Midbrain (tissue), 1 donor: ENCODE measurements at regions not wholly inside any gene's neighbourhood (a gene's known extent, or its start where the extent isn't known, plus 50 kb on each side); places are given as distances from the start of the nearest gene placed in this dataset.

Source experiments
- DNase-seq: peaks from one replicate; lab custom pipeline; 2025; lab: John Stamatoyannopoulos, UW

DNA sequence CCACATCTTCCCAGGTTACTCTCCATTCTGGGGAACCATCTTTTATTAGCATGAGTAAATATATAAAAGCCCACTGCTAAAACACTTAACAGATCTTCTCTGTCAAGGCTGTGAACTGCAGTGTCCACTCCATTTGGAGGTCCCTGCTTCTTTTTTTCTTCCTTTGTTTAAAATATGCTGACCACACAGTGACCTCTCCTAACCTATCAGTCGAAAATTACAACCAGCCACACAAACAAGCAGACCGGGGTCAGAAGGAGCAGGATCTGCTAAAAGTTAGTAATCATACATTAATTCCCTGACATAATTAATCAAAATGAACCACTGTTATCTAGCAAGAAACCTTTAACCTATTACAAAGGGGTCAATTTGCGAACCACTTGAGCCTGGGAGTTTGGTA, 427.9 kb upstream of the NR2F2 start:
- DNase-seq: no peak

DNA sequence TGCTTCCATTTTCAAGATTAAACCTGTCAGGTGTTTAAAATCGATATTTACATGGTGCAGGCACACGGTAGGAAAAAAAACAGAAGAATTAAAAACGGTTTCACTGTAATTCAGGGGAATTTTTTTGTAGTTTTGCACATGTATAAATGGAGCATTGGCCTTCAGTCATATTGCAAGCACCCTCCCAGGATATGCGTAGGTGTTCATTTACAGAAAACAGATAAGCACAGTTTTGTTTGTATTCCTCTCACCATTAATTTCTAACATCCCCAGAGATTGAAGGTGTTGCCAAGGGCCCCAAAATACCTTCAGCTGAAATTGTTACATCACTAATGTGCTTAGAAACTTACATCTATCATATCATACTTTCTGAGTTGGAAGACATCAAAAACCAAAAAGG, 427.1 kb upstream of the NR2F2 start:
- DNase-seq: no peak

DNA sequence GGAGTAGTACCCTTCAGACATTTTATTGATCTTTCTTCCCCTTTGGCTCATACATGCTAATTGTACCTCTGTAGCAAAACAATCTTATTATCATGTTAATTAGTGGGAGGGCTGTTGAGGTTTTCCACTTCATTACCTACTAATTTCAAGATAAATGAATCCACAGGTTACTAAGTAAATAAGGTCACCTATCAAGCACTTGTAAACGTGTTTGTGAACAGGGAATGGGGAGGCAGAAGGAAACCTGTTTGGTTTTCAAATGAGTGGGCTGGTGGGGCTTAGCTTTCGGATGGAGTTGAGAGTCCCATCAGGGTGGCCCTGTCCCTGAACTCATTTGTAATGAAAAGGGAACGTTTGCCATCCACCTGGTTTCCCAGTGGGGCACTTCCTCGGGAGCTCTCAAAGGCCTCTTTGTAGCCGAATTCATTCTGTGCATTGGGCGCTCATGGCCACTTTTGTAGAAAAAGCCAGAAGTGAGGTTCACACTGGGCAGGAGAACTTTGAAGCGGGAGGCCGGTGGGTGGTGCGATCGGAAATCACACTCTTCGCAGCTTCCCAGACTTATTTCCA, 419.8 kb upstream of the NR2F2 start:
- no peak for DNase-seq

DNA sequence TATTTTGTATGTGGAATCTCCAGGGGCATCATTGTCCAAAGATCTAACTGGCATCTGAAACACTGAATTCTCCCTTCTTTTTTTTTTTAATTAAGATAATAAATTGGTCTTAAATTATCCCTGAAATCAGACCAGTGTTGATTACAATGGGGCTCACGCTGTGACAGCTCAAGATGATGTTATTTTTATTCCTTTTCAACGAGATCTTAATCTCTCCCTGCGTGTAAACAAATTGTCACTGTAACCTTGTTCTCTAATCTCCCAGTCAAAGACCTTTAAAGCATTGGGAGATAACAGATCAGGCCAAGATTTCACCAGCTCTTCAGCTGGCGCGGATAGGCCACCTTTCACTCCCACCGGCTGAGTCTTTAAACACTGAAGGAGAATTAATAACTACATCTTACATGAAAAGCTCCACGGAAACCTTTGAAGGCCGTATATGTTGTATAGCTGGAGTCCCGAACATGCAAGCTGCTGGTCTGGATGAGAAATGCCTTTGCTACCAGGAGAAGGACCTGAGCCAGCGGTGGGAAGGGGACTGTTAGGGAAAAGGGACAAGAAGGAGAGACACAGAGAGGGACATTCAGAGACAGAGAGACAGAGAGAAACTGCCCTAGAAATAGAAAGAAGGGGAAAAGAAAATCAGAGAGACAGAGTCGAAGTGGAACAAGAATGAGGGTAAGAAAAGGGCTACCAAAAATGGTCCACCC, 418.8 kb upstream of the NR2F2 start:
- no peak for DNase-seq

DNA sequence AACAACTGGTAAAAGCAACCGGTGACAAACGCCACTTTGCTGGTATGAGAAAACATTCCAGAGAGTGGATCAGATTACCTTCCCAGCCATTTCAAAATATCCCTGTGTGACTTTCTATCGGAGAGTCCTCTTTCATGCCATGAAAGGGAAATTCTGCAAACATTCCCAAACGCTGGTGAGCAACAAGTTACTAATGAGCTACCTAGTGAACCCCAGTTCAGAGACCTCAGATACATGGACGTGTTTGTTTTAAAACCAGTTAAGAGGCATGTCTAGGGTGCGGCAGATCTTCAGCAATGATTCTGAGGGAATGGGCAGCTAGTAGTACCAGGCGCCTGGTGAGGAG, 418.2 kb upstream of the NR2F2 start:
- DNase-seq: no peak

DNA sequence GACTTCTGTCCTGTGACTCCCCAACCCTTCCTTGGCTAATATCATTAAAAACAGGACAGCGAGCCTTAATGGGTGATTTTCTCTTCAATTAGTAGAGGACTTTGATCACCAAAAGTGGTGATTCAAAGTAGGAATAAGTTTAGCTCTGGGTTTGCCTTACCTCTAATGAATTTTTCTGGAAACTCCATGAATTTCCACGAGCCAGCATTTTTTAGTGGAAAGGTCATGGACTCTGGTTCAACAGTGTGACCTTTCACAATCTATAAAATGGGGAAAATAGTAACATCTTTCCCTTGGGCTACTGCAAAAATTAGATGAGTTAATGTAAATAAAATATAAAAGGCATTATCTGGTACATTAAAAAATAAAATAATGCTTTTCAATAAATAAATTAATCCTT, 417.8 kb upstream of the NR2F2 start:
- DNase-seq: no peak

DNA sequence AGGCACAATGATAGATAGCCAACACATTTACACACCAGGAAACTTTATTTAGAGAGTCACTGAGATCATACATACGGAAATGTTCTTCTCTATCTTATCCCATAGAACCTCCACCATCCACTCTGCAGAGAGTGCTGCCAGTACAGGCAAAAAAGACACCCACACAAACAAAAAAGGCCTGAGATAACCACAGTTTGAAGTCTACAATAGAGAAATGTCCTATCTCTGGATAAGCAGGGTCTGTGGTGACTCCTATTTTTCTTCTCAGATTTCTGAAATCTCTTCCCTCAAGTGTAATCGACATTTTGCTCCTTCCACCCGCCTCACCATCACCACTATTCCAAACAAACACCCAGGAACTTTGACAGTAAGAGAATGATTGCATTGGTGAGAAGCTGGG, 413.9 kb upstream of the NR2F2 start:
- DNase-seq: no peak

DNA sequence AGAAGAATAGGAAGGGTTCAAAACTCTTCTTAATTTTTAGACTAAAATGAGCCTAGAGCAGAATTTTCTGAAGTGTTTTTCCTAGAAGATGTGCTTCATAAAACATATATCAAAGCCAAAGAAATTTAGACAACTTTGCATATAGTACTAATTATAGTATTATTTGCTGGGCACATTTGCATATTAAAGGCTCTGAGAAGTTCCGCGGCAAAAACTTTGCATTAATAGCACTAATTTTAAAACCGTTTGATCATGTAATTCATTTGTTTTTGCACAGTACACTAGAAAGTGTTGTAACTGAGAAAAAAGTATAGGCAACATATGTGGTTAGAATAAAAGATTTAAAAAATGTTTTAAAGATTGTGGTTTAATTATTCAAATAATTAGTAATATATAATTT, 412.0 kb upstream of the NR2F2 start:
- no peak for DNase-seq

DNA sequence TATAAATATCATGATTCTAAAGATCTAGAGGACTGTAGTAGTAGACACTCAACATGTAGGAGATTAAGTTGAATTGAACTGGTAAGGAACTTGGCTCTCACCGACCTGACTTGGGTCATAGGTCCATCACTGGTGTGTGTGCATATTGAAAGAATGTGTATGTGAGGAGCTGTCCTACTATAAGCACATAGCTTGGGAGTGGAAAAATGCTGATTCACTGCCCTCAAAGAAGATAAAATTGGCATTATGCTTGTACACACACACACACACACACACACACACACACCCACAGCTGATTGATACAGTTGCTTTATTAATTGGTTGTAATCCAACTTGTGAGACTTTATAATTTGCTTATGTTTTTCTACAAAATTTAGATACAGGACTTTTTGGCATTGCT, 411.0 kb upstream of the NR2F2 start:
- no peak for DNase-seq

DNA sequence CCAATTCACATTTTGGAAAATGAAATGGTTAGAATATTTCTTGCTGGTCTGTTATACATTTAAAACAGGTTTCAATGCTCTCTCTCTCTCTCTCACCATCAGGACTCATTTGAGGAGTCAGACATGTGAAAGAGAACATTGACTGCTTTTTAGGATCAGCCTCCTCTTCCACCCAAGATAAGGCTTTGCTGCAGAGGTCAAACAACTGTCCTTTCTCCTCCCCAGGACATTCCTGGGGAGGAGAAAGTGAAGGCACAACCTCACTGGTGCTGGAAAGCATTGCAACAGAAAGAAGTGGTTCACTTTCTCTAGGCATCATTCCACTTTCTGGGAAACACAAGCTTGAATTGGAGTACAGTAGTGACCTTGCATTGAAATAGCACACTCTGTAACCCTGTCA, 409.1 kb upstream of the NR2F2 start:
- no peak for DNase-seq

DNA sequence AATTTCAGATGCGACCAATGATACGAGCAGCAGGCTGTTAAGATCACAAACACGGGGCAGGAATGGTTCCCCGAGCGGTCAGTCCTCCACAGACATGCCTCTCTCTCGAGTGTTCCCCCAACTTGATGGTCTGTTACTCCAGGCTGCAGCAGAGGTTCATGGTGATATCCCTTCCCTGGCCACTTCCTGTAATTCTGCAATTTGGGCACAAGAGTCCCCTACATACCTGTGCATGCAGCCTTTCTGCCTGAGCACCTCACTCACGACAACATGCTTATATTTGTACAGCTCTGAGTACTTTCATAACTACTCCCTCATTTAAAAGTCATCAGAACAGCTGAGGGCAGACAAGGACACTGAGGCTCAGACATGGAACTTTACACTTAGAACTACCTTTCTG, 408.1 kb upstream of the NR2F2 start:
- no peak for DNase-seq

DNA sequence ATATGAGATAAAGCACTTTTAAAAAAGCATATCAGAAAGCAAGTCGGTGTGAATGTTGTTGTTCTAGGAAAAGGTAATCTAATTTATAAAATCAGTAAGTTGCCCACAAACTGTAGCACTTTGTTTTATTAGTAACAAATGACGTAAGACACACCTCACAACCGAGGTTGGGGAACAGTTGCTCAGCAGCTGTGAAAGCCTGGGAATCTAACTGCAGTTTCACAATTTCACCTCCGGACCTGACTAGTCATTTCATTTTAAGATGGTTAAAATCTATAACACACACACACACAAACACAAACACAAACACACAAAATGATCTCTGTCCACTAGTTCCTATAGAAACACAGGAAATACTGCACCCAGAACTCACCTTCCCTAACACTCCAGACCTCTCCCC, 406.7 kb upstream of the NR2F2 start:
- DNase-seq: no peak

DNA sequence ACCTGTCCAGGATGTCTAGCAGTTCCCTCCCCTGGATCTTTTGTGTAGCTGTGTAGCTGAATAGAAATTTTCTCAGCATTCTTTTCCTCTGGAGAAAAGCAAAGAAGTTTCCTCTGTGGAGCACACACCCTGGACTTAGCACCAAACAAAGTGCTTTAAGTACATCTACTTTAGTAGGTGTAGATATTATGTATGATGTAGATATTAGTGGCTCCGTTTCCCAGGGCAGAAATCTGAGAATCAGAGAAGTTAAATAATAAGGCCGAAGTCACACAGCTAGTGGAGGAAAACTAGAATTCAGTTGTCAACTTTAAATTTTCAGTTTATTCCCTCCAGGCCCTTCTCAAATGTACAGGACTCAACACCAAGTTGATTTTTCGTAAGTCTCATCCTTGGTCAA, 401.7 kb upstream of the NR2F2 start:
- DNase-seq: no peak

DNA sequence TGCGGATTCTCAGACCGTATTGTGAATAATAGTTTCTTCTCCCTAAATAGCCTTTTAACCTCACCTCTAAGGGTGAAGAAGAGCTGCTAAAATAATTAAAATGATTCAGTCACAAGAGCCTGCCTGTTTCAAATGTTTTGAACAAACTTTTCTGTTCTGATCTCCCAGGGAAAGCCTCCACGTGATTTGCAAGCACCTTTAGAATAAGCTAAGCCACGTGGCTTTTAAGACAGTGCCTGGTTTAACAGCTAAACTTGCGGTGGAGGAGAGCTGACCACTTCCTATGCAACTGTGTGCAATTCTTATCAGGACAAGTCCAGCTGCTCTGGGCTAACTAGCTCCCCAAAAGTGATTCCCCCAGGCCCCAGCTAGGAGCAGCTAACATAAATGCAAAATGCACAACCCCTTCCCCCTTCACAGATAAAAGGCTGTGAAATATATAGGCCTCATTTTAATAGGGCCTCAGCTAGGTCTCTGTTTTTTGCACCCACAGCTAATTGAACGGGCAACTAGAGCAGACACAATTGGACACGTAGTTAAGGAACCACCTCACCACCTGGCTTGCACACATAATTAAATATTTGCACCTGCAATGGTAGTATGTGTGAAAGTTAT, 401.2 kb upstream of the NR2F2 start:
- no peak for DNase-seq

DNA sequence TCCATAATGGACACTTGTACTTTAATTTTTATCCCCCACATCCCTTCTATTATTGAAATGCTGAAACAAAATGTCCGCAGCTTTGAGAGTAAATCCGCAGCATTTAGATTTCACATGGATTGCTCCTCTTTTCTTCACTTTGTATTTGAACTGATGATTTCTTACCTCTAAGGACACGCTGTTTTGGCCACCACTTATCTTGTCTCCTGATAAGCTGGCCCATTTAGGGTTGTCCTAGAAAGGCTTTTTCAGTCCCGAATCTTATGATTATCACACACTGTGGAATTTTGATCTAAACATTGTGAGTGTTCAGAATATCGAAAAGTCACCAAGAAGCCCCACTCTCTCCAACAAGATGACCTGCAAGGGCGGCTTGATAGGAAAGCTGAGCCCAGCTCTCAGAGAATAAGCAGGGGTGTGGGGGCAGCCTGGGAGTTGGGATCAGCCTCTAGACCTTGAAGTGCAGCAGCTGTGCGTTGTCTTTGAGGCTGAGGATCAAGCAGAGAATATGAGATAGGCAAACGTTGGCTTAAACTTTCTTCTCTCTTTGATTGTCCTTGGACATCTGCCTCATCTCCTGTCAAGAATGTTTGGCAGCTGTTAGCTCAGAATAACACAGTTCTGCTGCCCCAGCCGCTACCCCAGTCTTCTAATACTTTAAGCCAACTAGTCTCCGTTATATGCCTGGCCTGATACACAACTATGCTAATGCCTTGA, 399.7 kb upstream of the NR2F2 start:
- DNase-seq: no peak

DNA sequence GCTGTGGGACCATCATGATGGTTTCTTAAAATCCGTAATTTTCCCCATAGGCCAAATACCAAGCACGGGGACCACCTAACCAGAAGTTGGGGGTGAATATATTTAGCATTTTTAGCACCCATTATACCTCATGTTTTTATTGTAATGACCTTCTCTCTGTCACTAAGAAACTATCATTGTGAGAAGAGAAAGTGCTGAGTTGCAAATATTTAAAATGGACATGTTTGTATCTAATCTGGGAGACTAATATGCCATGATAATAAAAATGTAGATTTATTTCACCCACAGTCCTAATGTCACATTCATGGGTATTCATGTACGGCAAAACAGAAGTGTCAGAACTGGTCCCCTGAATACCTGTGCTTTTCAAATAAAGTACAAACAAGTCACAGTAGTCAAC, 398.9 kb upstream of the NR2F2 start:
- no peak for DNase-seq

DNA sequence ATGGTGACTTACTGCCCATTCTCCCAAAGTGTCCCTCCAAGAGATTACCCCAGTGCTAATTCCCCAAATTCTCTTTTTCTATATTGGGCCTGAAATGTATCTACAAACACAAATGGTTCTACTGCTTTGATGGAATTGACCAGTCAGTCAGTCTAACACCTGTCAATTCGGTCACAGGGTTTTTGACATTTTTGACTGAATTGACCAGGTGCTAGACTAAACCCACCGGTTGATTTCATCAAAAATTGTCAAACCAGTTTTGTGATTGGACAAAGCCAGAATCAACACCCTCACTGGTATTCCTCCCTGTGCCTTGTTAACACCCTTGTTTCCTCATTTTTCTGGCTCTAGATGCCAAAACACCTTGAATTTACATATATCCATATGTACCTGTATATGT, 398.4 kb upstream of the NR2F2 start:
- DNase-seq: no peak

DNA sequence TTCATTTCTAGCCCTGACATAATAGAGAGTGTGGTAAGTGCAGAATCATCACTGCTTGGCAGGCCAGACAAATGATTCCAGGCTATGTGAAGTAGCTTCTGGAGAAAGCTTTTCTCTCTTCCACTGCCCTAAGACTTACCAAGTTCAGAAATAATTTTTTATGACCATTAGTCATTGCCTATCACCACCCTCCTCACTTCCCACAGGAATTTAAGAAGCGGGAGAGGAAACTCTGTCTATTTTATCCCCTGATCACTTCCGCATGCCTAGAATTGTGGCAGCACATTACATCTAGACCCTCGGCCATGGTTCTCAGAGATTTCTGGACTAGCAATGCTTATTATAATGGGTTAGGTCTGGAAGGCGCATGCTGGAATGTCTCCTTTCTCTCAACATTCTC, 397.8 kb upstream of the NR2F2 start:
- no peak for DNase-seq

DNA sequence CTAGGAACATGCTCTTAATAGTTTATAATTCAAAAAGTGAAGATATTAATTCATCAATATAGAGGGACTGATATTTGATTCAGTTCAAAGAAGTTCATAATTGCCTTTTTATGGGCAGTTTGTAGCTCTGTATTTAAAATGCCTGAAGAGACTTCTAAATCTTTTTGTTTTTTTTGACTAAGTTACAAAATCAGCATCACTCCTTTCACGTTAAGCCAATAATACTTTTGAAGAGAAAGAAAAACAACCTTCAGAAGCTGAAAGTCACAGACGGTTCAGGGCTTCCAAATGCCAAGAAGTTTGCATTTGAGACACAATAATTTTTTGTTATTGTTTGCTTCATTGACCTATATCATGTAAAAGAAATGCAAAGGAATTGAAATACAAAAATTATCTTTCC, 394.6 kb upstream of the NR2F2 start:
- DNase-seq: no peak

DNA sequence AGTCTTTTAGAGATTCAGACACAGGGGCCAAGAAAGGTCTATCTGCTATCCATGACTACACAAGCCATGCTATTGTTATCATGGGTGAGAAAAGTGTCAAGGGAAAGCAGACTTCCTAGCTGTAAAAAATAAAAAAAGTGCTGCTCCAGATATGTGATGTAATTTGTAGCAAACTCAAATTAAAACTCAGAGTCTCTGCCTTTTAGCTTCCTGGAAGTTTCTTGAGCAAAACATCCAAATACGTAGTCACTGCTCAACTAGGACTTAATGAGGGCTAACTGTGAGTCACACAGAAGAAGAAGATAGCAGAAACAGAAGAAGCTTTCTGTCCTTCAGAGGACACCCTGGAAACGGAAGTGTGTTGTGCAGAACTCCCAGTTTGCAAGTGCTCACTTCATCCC, 393.4 kb upstream of the NR2F2 start:
- no peak for DNase-seq

DNA sequence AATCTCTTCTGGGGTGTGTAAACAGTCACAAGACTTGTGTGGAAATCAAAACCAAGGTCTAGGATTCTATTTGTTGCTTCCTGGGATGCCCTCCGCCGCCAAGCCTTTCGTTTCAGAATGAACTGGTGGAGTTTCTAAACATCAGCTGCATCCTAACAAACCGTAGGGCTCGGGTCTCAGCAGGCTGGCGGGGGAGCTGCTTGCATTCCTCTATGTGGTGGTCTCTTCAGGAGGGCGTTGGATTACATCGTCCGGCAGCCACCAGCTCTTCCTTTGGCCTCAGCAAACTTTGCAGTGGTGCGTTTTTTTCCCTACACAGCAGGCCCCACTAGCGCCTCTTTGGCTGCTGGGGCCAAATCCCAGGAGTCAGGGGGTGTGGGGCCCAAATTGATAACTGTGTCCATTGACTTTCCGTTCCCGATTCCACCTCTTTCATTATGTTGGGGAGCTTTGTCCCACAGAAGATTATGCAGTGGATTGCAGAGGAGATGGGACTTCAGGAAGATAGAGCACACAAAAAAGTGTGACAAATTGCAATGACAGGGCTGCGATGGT, 390.0 kb upstream of the NR2F2 start:
- no peak for DNase-seq

DNA sequence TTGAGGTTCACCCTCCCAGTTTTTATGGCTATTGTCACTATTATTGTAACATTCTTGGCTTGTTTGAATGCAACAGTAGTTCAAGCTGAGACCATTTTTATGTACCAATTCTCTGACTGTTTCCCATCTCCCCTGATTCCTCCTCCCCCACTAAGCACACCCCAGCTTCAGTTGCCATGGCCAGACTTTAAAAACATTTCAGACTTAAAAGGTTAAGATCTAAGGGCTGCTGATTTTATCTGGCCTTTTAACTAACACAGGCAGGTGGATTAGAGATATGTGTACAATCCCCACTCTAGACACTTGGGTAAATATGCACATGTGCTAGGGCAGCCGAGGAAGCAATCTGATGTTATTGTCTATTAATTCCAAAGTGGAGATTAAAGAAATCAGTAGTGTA, 386.3 kb upstream of the NR2F2 start:
- no peak for DNase-seq

DNA sequence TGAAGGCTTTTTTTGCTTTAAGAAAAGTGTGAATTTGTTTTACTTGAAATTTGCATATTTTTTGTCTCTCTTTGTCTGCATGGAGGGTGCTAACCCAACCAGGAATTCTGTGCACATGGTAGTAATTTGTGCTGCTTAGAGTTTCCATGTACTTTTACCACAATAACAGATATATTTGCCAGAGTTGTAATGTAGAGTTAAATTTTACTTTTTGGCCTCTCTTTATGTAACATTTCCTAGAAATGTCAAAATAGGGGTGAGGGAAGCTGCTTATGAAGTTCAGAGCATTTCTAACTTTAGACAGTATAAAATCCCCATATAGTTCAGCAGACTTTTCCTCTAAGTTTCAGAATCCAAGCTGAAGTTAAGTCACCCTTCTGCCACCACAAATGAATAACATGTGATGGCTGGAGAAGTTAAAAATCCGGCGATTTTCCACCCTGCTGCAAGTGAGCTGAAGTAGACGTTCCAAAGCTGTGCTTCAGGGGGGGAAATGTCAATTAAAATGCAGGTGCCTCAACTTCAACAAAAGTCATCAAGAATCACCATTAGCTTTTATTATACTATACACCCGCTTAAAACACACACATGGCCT, 385.7 kb upstream of the NR2F2 start:
- DNase-seq: no peak
